Prostate gland (tissue), 2 donors: ENCODE measurements at regions not wholly inside any gene's neighbourhood (a gene's known extent, or its start where the extent isn't known, plus 50 kb on each side); places are given as distances from the start of the nearest gene placed in this dataset.

Experiments used
- POLR2A ChIP-seq: fragments of 450-650 bp; IDR thresholded peaks from one replicate; pipeline ENCODE4 v1.6.1; 2016; ENCODE audit warnings: antibody characterized with exemption, mild to moderate bottlenecking
- POLR2AphosphoS5 ChIP-seq: sonication (generic); formaldehyde crosslinking; IDR thresholded peaks from one replicate; pipeline ENCODE4 v1.6.1; 2017; ENCODE audit warnings: antibody characterized with exemption
- TF ChIP-seq, protein P1 (sequence below), 4 experiments: fragments of 200-600 bp in 2 of 4; fragments of 450-650 bp in 2 of 4; sonication (generic) in 2 of 4; IDR thresholded peaks; 1 replicate in 3 of 4; 2 replicates in 1 of 4; pipeline ENCODE4 v1.5.1; 2016 to 2019; ENCODE audit warnings: antibody characterized with exemption in 4 of 4, mild to moderate bottlenecking in 2 of 4, moderate library complexity in 2 of 4

DNA sequence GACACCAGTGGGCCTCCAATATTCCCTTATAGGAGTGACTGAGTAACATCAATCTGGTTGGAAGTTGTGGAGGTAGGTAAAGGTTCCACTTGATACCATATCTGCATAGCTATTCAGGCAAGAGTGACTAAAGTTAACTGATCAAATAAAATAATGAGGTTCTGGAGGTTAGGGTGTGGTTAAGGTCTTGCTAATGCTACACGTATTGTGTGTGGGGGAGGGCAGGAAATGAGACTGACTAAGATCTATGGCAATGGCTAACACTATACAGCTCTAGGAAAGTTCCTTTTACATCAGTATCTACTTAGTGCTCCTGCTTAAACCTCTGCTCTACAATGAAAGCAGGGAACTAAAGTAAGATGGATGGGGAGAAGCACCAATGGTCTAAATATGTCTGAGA is 149.1 kb upstream of the MGAT5 start:
- TF ChIP-seq POLR2AphosphoS5 (no peak), POLR2A (no peak)
- TF ChIP-seq, protein P1, sequence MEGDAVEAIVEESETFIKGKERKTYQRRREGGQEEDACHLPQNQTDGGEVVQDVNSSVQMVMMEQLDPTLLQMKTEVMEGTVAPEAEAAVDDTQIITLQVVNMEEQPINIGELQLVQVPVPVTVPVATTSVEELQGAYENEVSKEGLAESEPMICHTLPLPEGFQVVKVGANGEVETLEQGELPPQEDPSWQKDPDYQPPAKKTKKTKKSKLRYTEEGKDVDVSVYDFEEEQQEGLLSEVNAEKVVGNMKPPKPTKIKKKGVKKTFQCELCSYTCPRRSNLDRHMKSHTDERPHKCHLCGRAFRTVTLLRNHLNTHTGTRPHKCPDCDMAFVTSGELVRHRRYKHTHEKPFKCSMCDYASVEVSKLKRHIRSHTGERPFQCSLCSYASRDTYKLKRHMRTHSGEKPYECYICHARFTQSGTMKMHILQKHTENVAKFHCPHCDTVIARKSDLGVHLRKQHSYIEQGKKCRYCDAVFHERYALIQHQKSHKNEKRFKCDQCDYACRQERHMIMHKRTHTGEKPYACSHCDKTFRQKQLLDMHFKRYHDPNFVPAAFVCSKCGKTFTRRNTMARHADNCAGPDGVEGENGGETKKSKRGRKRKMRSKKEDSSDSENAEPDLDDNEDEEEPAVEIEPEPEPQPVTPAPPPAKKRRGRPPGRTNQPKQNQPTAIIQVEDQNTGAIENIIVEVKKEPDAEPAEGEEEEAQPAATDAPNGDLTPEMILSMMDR (IDR thresholded peaks at IDR 0.05) = no peak
